ENCODE measurements at regions not wholly inside any gene's neighbourhood (a gene's known extent, or its start where the extent isn't known, plus 50 kb on each side); places are given as distances from the start of the nearest gene placed in this dataset.

GRCh38 chr9:27671636-27672035, 98.4 kb upstream of the C9orf72 start:
- Histone ChIP-seq H3K9me3 (ENCODE audit: insufficient read depth, low read length) (no peaks in the 10 kb centered on the region), H3K9ac (ENCODE audit: insufficient read length, low read depth) (no peak overlapping the region), H3K4me1 (ENCODE audit: insufficient read depth, insufficient read length) (no peaks in the 10 kb centered on the region)

GRCh38 chr9:27672718-27673117, 99.4 kb upstream of the C9orf72 start:
- Histone ChIP-seq H3K4me1 (ENCODE audit: insufficient read depth, insufficient read length) (no peaks in the 10 kb centered on the region), H3K36me3 (ENCODE audit: insufficient read depth, insufficient read length, low read length) (no peaks in the 10 kb centered on the region), H3K27me3 (ENCODE audit: insufficient read depth, insufficient read length) (peaks cover 4% of the 10 kb centered on the region), H3K9ac (ENCODE audit: insufficient read length, low read depth) (no peak overlapping the region), H3K4me3 (ENCODE audit: insufficient read length, low read depth) (no peak overlapping the region), H3K9me3 (ENCODE audit: insufficient read depth, low read length) (no peaks in the 10 kb centered on the region)
- no peak for TF ChIP-seq SUZ12 (IDR thresholded peaks at IDR 0.05; ENCODE audit: extremely low read depth, insufficient read depth, insufficient read length)
- TF ChIP-seq ZNF274 (IDR thresholded peaks at IDR 0.05; ENCODE audit: low read depth, low read length) = no peak
- no peak for TF ChIP-seq YY1 (IDR thresholded peaks at IDR 0.05; ENCODE audit: insufficient read depth, insufficient read length)
- no peak for DNase-seq (ENCODE audit: low read depth, low spot score)

More at GRCh38 chr9:27671636-27672035, 98.4 kb upstream of the C9orf72 start:
- Histone ChIP-seq H3K4me3 (ENCODE audit: insufficient read length, low read depth) (no peak overlapping the region), H3K27me3 (ENCODE audit: insufficient read depth, insufficient read length) (peaks cover 4% of the 10 kb centered on the region), H3K36me3 (ENCODE audit: insufficient read depth, insufficient read length, low read length) (no peaks in the 10 kb centered on the region)
- TF ChIP-seq YY1 (IDR thresholded peaks at IDR 0.05; ENCODE audit: insufficient read depth, insufficient read length) = no peak
- no peak for TF ChIP-seq SUZ12 (IDR thresholded peaks at IDR 0.05; ENCODE audit: extremely low read depth, insufficient read depth, insufficient read length)
- no peak for TF ChIP-seq ZNF274 (IDR thresholded peaks at IDR 0.05; ENCODE audit: low read depth, low read length)
- DNase-seq (ENCODE audit: low read depth, low spot score) = no peak

- DNase-seq (ENCODE audit: low read depth, low spot score) = no peak
Measured at GRCh38 chr9:27673641-27674040, 100.4 kb upstream of the C9orf72 start.

GRCh38 chr9:27675354-27675753, 102.1 kb upstream of the C9orf72 start:
- Histone ChIP-seq H3K9me3 (ENCODE audit: insufficient read depth, low read length) (no peaks in the 10 kb centered on the region), H3K4me3 (ENCODE audit: insufficient read length, low read depth) (no peak overlapping the region), H3K27me3 (ENCODE audit: insufficient read depth, insufficient read length) (peaks cover 4% of the 10 kb centered on the region), H3K9ac (ENCODE audit: insufficient read length, low read depth) (no peak overlapping the region), H3K36me3 (ENCODE audit: insufficient read depth, insufficient read length, low read length) (no peaks in the 10 kb centered on the region), H3K4me1 (ENCODE audit: insufficient read depth, insufficient read length) (no peaks in the 10 kb centered on the region)
- no peak for TF ChIP-seq ZNF274 (IDR thresholded peaks at IDR 0.05; ENCODE audit: low read depth, low read length)
- no peak for TF ChIP-seq SUZ12 (IDR thresholded peaks at IDR 0.05; ENCODE audit: extremely low read depth, insufficient read depth, insufficient read length)
- no peak for TF ChIP-seq YY1 (IDR thresholded peaks at IDR 0.05; ENCODE audit: insufficient read depth, insufficient read length)
- no peak for DNase-seq (ENCODE audit: low read depth, low spot score)

More at GRCh38 chr9:27673641-27674040, 100.4 kb upstream of the C9orf72 start:
- TF ChIP-seq SUZ12 (IDR thresholded peaks at IDR 0.05; ENCODE audit: extremely low read depth, insufficient read depth, insufficient read length) = no peak
- TF ChIP-seq ZNF274 (IDR thresholded peaks at IDR 0.05; ENCODE audit: low read depth, low read length) = no peak
- no peak for TF ChIP-seq YY1 (IDR thresholded peaks at IDR 0.05; ENCODE audit: insufficient read depth, insufficient read length)
- Histone ChIP-seq H3K4me1 (ENCODE audit: insufficient read depth, insufficient read length) (no peaks in the 10 kb centered on the region), H3K9me3 (ENCODE audit: insufficient read depth, low read length) (no peaks in the 10 kb centered on the region), H3K36me3 (ENCODE audit: insufficient read depth, insufficient read length, low read length) (no peaks in the 10 kb centered on the region), H3K9ac (ENCODE audit: insufficient read length, low read depth) (no peak overlapping the region), H3K4me3 (ENCODE audit: insufficient read length, low read depth) (no peak overlapping the region), H3K27me3 (ENCODE audit: insufficient read depth, insufficient read length) (peaks cover 4% of the 10 kb centered on the region)

- H3K9me3 ChIP-seq (ENCODE audit: insufficient read depth, low read length) = no peaks in the 10 kb centered on the region
- no peak for DNase-seq (ENCODE audit: low read depth, low spot score)
- no peak for TF ChIP-seq ZNF274 (IDR thresholded peaks at IDR 0.05; ENCODE audit: low read depth, low read length)
- no peak for TF ChIP-seq SUZ12 (IDR thresholded peaks at IDR 0.05; ENCODE audit: extremely low read depth, insufficient read depth, insufficient read length)
- H3K9ac ChIP-seq (ENCODE audit: insufficient read length, low read depth) = no peak overlapping the region
- H3K36me3 ChIP-seq (ENCODE audit: insufficient read depth, insufficient read length, low read length) = no peaks in the 10 kb centered on the region
- no peaks in the 10 kb centered on the region for H3K4me1 ChIP-seq (ENCODE audit: insufficient read depth, insufficient read length)
- peaks cover 2% of the 10 kb centered on the region for H3K27me3 ChIP-seq (ENCODE audit: insufficient read depth, insufficient read length)
- H3K4me3 ChIP-seq (ENCODE audit: insufficient read length, low read depth) = no peak overlapping the region
Measured at GRCh38 chr9:27676827-27677226, 103.5 kb upstream of the C9orf72 start.

GRCh38 chr9:27679338-27679737, 106.1 kb upstream of the C9orf72 start:
- Histone ChIP-seq H3K36me3 (ENCODE audit: insufficient read depth, insufficient read length, low read length) (no peaks in the 10 kb centered on the region), H3K9ac (ENCODE audit: insufficient read length, low read depth) (no peak overlapping the region), H3K9me3 (ENCODE audit: insufficient read depth, low read length) (no peaks in the 10 kb centered on the region), H3K4me1 (ENCODE audit: insufficient read depth, insufficient read length) (no peaks in the 10 kb centered on the region), H3K4me3 (ENCODE audit: insufficient read length, low read depth) (no peak overlapping the region), H3K27me3 (ENCODE audit: insufficient read depth, insufficient read length) (no peaks in the 10 kb centered on the region)
- no peak for DNase-seq (ENCODE audit: low read depth, low spot score)
- TF ChIP-seq ZNF274 (IDR thresholded peaks at IDR 0.05; ENCODE audit: low read depth, low read length) = no peak
- no peak for TF ChIP-seq YY1 (IDR thresholded peaks at IDR 0.05; ENCODE audit: insufficient read depth, insufficient read length)
- no peak for TF ChIP-seq SUZ12 (IDR thresholded peaks at IDR 0.05; ENCODE audit: extremely low read depth, insufficient read depth, insufficient read length)

- Histone ChIP-seq H3K9me3 (ENCODE audit: insufficient read depth, low read length) (no peaks in the 10 kb centered on the region), H3K4me3 (ENCODE audit: insufficient read length, low read depth) (no peak overlapping the region), H3K9ac (ENCODE audit: insufficient read length, low read depth) (no peak overlapping the region), H3K4me1 (ENCODE audit: insufficient read depth, insufficient read length) (no peaks in the 10 kb centered on the region), H3K27me3 (ENCODE audit: insufficient read depth, insufficient read length) (no peaks in the 10 kb centered on the region), H3K36me3 (ENCODE audit: insufficient read depth, insufficient read length, low read length) (no peaks in the 10 kb centered on the region)
- DNase-seq (ENCODE audit: low read depth, low spot score) = no peak
- TF ChIP-seq YY1 (IDR thresholded peaks at IDR 0.05; ENCODE audit: insufficient read depth, insufficient read length) (no peak), SUZ12 (IDR thresholded peaks at IDR 0.05; ENCODE audit: extremely low read depth, insufficient read depth, insufficient read length) (no peak), ZNF274 (IDR thresholded peaks at IDR 0.05; ENCODE audit: low read depth, low read length) (no peak)
Measured at GRCh38 chr9:27683181-27683580, 109.9 kb upstream of the C9orf72 start.

All from NT2/D1 (cell line).